DOHH2 (cell line): ENCODE measurements at regions not wholly inside any gene's neighbourhood (a gene's known extent, or its start where the extent isn't known, plus 50 kb on each side); places are given as distances from the start of the nearest gene placed in this dataset.

Experiments
- EZH2phosphoT487 ChIP-seq: fragments of 200-600 bp; sonication (generic); IDR thresholded peaks from 2 replicates; pipeline ENCODE4 v1.6.1; 2017; ENCODE audit warnings: borderline replicate concordance, mild to moderate bottlenecking, antibody characterized with exemption, low read length, moderate library complexity, mixed read lengths
- TF ChIP-seq, protein P1 (sequence below): fragments of 200-600 bp; sonication (generic); IDR thresholded peaks from one replicate; pipeline ENCODE4 v1.5.1; 2014; ENCODE audit warnings: antibody characterized with exemption, mild to moderate bottlenecking, low read depth, low read length; ENCODE audit not compliant: poor library complexity, severe bottlenecking

DNA sequence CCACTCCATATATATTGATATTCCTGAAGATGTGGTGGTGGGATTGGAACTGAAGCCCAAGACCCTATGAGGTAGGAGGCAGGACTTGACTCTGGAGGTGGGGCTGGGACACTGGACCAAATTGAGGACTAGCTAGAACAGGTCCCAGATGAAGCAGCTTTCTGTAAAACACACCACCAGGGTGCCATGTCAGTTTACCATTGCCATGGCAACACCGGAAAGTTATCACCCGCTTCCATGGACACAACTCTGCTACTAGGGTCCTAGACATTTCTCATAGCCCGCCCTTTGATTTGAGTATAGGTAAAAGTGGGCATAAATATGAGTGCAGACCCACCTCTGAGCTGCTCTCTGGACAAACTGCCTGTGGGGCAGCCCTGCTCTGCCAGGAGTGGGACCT lies 490.5 kb upstream of the PFKP start:
- TF ChIP-seq, protein P1, sequence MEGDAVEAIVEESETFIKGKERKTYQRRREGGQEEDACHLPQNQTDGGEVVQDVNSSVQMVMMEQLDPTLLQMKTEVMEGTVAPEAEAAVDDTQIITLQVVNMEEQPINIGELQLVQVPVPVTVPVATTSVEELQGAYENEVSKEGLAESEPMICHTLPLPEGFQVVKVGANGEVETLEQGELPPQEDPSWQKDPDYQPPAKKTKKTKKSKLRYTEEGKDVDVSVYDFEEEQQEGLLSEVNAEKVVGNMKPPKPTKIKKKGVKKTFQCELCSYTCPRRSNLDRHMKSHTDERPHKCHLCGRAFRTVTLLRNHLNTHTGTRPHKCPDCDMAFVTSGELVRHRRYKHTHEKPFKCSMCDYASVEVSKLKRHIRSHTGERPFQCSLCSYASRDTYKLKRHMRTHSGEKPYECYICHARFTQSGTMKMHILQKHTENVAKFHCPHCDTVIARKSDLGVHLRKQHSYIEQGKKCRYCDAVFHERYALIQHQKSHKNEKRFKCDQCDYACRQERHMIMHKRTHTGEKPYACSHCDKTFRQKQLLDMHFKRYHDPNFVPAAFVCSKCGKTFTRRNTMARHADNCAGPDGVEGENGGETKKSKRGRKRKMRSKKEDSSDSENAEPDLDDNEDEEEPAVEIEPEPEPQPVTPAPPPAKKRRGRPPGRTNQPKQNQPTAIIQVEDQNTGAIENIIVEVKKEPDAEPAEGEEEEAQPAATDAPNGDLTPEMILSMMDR, result no peak
- TF ChIP-seq EZH2phosphoT487, result no peak
